HepG2 (cell line): ENCODE measurements at regions not wholly inside any gene's neighbourhood (a gene's known extent, or its start where the extent isn't known, plus 50 kb on each side); places are given as distances from the start of the nearest gene placed in this dataset.

Experiments used
- ATAC-seq: fragments of 200-7000 bp; cut with Tn5 transposase; 3 replicates; pipeline ENCODE4 v1.9.1; 2020; ENCODE audit warnings: mild to moderate bottlenecking, moderate library complexity
- BruUV-seq: library from RNA; stranded (reverse); fragments of 400-500 nt; replicated peaks from 2 replicates; lab custom pipeline; 2021; lab: Mats Ljungman, UMichigan
- CTCF ChIA-PET: fragments of 300-600 bp; formaldehyde crosslinking; extraction: SDS; loops from one replicate; lab custom pipeline; 2021; ENCODE audit warnings: low total read pairs, inconsistent platforms, low intra/inter-chr PET ratio; lab: Yijun Ruan, JAX
- POLR2A ChIA-PET: fragments of 350-600 bp; sonication (Branson Sonifier 250); formaldehyde crosslinking; loops from one replicate; lab custom pipeline; 2020; ENCODE audit warnings: antibody characterized with exemption, inconsistent platforms; lab: Yijun Ruan, JAX
- DNase-seq: peaks from one replicate; pipeline ENCODE4 v3.0.0-alpha.2; 2015; ENCODE audit warnings: low spot score
- FAIRE-seq: peaks from 3 replicates; lab custom pipeline; 2011; peaks lifted over from hg19 to GRCh38; lab: Jason Lieb, UNC
- H2AFZ ChIP-seq: one replicate; pipeline ENCODE4 v1.6.1; 2011; ENCODE audit warnings: low read length, inconsistent platforms
- H3K27ac ChIP-seq: fragments of 300-600 bp; 3 replicates; pipeline ENCODE4 v1.8.0; 2011; ENCODE audit warnings: mixed run types, mild to moderate bottlenecking, mixed read lengths, low read length, inconsistent platforms; ENCODE audit not compliant: insufficient read depth; ENCODE audit errors: extremely low read length
- H3K27me3 ChIP-seq, 2 experiments: fragments of 200-600 bp in 1 of 2; 2 replicates in 1 of 2; 3 replicates in 1 of 2; pipeline versions ENCODE4 v1.6.0 to v1.8.0; 2011; ENCODE audit warnings: low read length in 2 of 2, mild to moderate bottlenecking in 2 of 2, moderate library complexity in 2 of 2, inconsistent platforms in 1 of 2; ENCODE audit not compliant: insufficient read depth in 2 of 2, control insufficient read depth in 1 of 2
- H3K36me3 ChIP-seq, 2 experiments: fragments of 200-600 bp in 1 of 2; replicated peaks in 1 of 2; 2 replicates in 1 of 2; 3 replicates in 1 of 2; pipeline versions ENCODE4 v1.5.1 to v1.8.0; 2011; ENCODE audit warnings: low read length in 2 of 2, inconsistent platforms in 1 of 2; ENCODE audit not compliant: insufficient read depth in 2 of 2, control insufficient read depth in 1 of 2
- H3K4me1 ChIP-seq: 2 replicates; pipeline ENCODE4 v1.5.1; 2012; ENCODE audit warnings: low read length, inconsistent platforms; ENCODE audit not compliant: insufficient read depth
- H3K4me2 ChIP-seq: 2 replicates; pipeline ENCODE4 v1.6.0; 2011; ENCODE audit warnings: low read depth, low read length, inconsistent platforms
- H3K4me3 ChIP-seq, 3 experiments: fragments of 200-600 bp in 1 of 3; sonication (generic), shearing (Covaris generic) in 1 of 3; replicated peaks in 1 of 3; 2 replicates each; pipeline ENCODE4 v1.5.1; 2011 to 2016; ENCODE audit warnings: low read length in 3 of 3, inconsistent platforms in 2 of 3, low read depth in 2 of 3, mild to moderate bottlenecking in 2 of 3, control low read depth in 1 of 3, mixed read lengths in 1 of 3; ENCODE audit not compliant: insufficient read depth in 1 of 3
- H3K79me2 ChIP-seq: one replicate; pipeline ENCODE4 v1.6.1; 2011; ENCODE audit warnings: low read length, inconsistent platforms; ENCODE audit not compliant: insufficient read depth
- H3K9ac ChIP-seq: 2 replicates; pipeline ENCODE4 v1.6.0; 2011; ENCODE audit warnings: mild to moderate bottlenecking, low read depth, low read length, inconsistent platforms; ENCODE audit not compliant: insufficient read depth
- H3K9me3 ChIP-seq: 2 replicates; pipeline ENCODE4 v1.5.1; 2012; ENCODE audit warnings: mild to moderate bottlenecking, low read length
- H4K20me1 ChIP-seq: 2 replicates; pipeline ENCODE4 v1.6.0; 2011; ENCODE audit warnings: inconsistent platforms, mild to moderate bottlenecking, low read length, moderate library complexity; ENCODE audit not compliant: insufficient read depth
- BCLAF1 ChIP-seq: fragments of 450-650 bp; IDR thresholded peaks from 2 replicates; pipeline ENCODE4 v1.6.1; 2017; ENCODE audit warnings: mild to moderate bottlenecking
- HNRNPK ChIP-seq: fragments of 200-400 bp; formaldehyde crosslinking; IDR thresholded peaks from 2 replicates; pipeline ENCODE4 v1.6.1; 2018; ENCODE audit warnings: low read length, low read depth, moderate library complexity, mild to moderate bottlenecking; ENCODE audit not compliant: poor library complexity, severe bottlenecking
- HNRNPLL ChIP-seq: fragments of 200-400 bp; formaldehyde crosslinking; IDR thresholded peaks from 2 replicates; pipeline ENCODE4 v1.6.1; 2017; ENCODE audit warnings: mild to moderate bottlenecking, low read depth, low read length; ENCODE audit not compliant: poor library complexity, severe bottlenecking
- KLF15 ChIP-seq: sonication (generic); formaldehyde crosslinking; IDR thresholded peaks from 2 replicates; pipeline ENCODE4 v1.8.1; 2023; ENCODE audit warnings: borderline replicate concordance, mild to moderate bottlenecking, inconsistent platforms, missing genetic modification reagents, mixed read lengths
- MED1 ChIP-seq: sonication (generic); formaldehyde crosslinking; IDR thresholded peaks from 2 replicates; pipeline ENCODE4 v1.4.0; 2020; ENCODE audit warnings: missing genetic modification reagents
- NAIF1 ChIP-seq: sonication (generic); formaldehyde crosslinking; IDR thresholded peaks from 2 replicates; pipeline ENCODE4 v1.5.0; 2020; ENCODE audit warnings: mild to moderate bottlenecking, missing genetic modification reagents, borderline replicate concordance
- NBN ChIP-seq: fragments of 450-650 bp; conservative IDR thresholded peaks from 2 replicates; pipeline ENCODE4 v1.6.1; 2017
- NR3C1 ChIP-seq: sonication (generic); formaldehyde crosslinking; IDR thresholded peaks from 2 replicates; pipeline ENCODE4 v1.4.0; 2020; ENCODE audit warnings: missing genetic modification reagents
- PHF20 ChIP-seq: sonication (generic); formaldehyde crosslinking; IDR thresholded peaks from 2 replicates; pipeline ENCODE4 v1.5.0; 2020; ENCODE audit warnings: mild to moderate bottlenecking, missing genetic modification reagents
- RFX3 ChIP-seq: IDR thresholded peaks from 2 replicates; pipeline ENCODE4 v1.6.1; 2016; ENCODE audit warnings: missing biosample characterization, missing genetic modification reagents
- THAP9 ChIP-seq: sonication (generic); formaldehyde crosslinking; IDR thresholded peaks from 2 replicates; pipeline ENCODE4; 2020; ENCODE audit warnings: missing genetic modification reagents, mild to moderate bottlenecking, borderline replicate concordance
- XBP1 ChIP-seq: sonication (generic); formaldehyde crosslinking; IDR thresholded peaks from 2 replicates; pipeline ENCODE4 v1.5.0; 2020; ENCODE audit warnings: missing genetic modification reagents
- ZNF713 ChIP-seq: sonication (generic); formaldehyde crosslinking; IDR thresholded peaks from 2 replicates; pipeline ENCODE4 v1.4.0; 2020; ENCODE audit warnings: mild to moderate bottlenecking, missing genetic modification reagents
- ZNF839 ChIP-seq: sonication (generic); formaldehyde crosslinking; IDR thresholded peaks from 2 replicates; pipeline ENCODE4 v1.4.0; 2020; ENCODE audit warnings: missing genetic modification reagents, mild to moderate bottlenecking, borderline replicate concordance
- ZSCAN22 ChIP-seq: sonication (generic); formaldehyde crosslinking; IDR thresholded peaks from 2 replicates; pipeline ENCODE4 v1.4.0; 2020; ENCODE audit warnings: mild to moderate bottlenecking, missing genetic modification reagents
- WGBS: methylation state at CpG from one replicate; pipeline ENCODE4 v1.1.6; 2017; ENCODE audit warnings: low lambda C conversion rate; 5-methylcytosine and 5-hydroxymethylcytosine counted together
- in situ Hi-C: cut with HindIII; loops from 2 replicates; pipeline ENCODE4 v1.10.0; 2017; ENCODE audit warnings: low pct_unique_long_range_greater_than_20kb; ENCODE audit not compliant: extremely low pct_ligation_motif_present
- intact Hi-C: fragments of 100-400 bp; cut with micrococcal nuclease; formaldehyde crosslinking; loops from one replicate; pipeline ENCODE4 v1.10.0; 2022; ENCODE audit not compliant: unreplicated experiment
- TF ChIP-seq, protein P1 (sequence below): sonication (generic); formaldehyde crosslinking; IDR thresholded peaks from 2 replicates; pipeline ENCODE4 v1.8.0; 2022; ENCODE audit warnings: mild to moderate bottlenecking, missing genetic modification reagents
- TF ChIP-seq, protein P2 (sequence below): IDR thresholded peaks from 2 replicates; pipeline ENCODE4 v1.6.1; 2016; ENCODE audit warnings: low read depth, control low read depth

- no peak for ATAC-seq
- in situ Hi-C loops (no loop called here), intact Hi-C loops (no loop called here)
- no peak overlapping the region for H2AFZ ChIP-seq
- H3K27me3 ChIP-seq: no peaks in the 10 kb centered on the region
- WGBS: 0% methylated on average over 2 of the region's 2 CpGs
- H3K79me2 ChIP-seq: no peaks in the 10 kb centered on the region
- H3K4me1 ChIP-seq: no peaks in the 10 kb centered on the region
- no TSS peak for BruUV-seq
- H3K4me2 ChIP-seq: no peak overlapping the region
- H3K36me3 ChIP-seq: no peaks in the 10 kb centered on the region
- H3K9me3 ChIP-seq: peaks cover 67% of the 10 kb centered on the region
- no peak overlapping the region for H3K9ac ChIP-seq
- FAIRE-seq: no peak
- DNase-seq: no peak
- H4K20me1 ChIP-seq: no peaks in the 10 kb centered on the region
- CTCF ChIA-PET: no interaction called here
- POLR2A ChIA-PET: no interaction called here
- no peak overlapping the region for H3K27ac ChIP-seq
- H3K4me3 ChIP-seq: no peak overlapping the region
- no peak for TF ChIP-seq HNRNPK
- TF ChIP-seq BCLAF1: no peak
- TF ChIP-seq ZNF839: no peak
- no peak for TF ChIP-seq MED1 (CRISPR knock-in tag)
- TF ChIP-seq NR3C1 (CRISPR knock-in tag): no peak
- TF ChIP-seq RFX3: no peak
- no peak for TF ChIP-seq HNRNPLL
- no peak for TF ChIP-seq ZNF713 (CRISPR knock-in tag)
- TF ChIP-seq ZSCAN22: no peak
- TF ChIP-seq NBN: no peak
- no peak for TF ChIP-seq NAIF1 (CRISPR knock-in tag)
- no peak for TF ChIP-seq XBP1 (CRISPR knock-in tag)
- TF ChIP-seq THAP9 (CRISPR knock-in tag): no peak
- no peak for TF ChIP-seq PHF20
- TF ChIP-seq, protein P1, sequence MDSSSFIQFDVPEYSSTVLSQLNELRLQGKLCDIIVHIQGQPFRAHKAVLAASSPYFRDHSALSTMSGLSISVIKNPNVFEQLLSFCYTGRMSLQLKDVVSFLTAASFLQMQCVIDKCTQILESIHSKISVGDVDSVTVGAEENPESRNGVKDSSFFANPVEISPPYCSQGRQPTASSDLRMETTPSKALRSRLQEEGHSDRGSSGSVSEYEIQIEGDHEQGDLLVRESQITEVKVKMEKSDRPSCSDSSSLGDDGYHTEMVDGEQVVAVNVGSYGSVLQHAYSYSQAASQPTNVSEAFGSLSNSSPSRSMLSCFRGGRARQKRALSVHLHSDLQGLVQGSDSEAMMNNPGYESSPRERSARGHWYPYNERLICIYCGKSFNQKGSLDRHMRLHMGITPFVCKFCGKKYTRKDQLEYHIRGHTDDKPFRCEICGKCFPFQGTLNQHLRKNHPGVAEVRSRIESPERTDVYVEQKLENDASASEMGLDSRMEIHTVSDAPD (CRISPR knock-in tag): no peak
- no peak for TF ChIP-seq KLF15 (CRISPR knock-in tag)
- TF ChIP-seq, protein P2, sequence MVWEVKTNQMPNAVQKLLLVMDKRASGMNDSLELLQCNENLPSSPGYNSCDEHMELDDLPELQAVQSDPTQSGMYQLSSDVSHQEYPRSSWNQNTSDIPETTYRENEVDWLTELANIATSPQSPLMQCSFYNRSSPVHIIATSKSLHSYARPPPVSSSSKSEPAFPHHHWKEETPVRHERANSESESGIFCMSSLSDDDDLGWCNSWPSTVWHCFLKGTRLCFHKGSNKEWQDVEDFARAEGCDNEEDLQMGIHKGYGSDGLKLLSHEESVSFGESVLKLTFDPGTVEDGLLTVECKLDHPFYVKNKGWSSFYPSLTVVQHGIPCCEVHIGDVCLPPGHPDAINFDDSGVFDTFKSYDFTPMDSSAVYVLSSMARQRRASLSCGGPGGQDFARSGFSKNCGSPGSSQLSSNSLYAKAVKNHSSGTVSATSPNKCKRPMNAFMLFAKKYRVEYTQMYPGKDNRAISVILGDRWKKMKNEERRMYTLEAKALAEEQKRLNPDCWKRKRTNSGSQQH (CRISPR knock-in tag): no peak
Observed at GRCh38 chr18:44450226-44450625, 230.5 kb upstream of the SETBP1 start.
